ENCODE measurements at regions not wholly inside any gene's neighbourhood (a gene's known extent, or its start where the extent isn't known, plus 50 kb on each side); places are given as distances from the start of the nearest gene placed in this dataset.
"Not testable (repeated sequence)": the region's sequence is repeated elsewhere in the genome, so short reads cannot be mapped to it uniquely, and the experiment has no call there.

- H2BK5ac ChIP-seq (ENCODE audit: insufficient read length, low read length), result no peak overlapping the region
- no peak overlapping the region for H2AFZ ChIP-seq (ENCODE audit: low read length)
- no peak overlapping the region for H2BK20ac ChIP-seq (ENCODE audit: low read depth, low read length, poor library complexity, severe bottlenecking)
- no CpG with 5 or more reads among the region's 1 CpG for WGBS (ENCODE audit: extremely low coverage, insufficient read length, low lambda C conversion rate)
- DNase-seq, result no peak
- no peak overlapping the region for H4K91ac ChIP-seq (ENCODE audit: insufficient read length, low read depth, low read length)
- no peak overlapping the region for H3T11ph ChIP-seq (ENCODE audit: low read length)
- no peak overlapping the region for H2AK5ac ChIP-seq (ENCODE audit: insufficient read length, low read length)
- H2BK15ac ChIP-seq (ENCODE audit: low read depth, low read length), result no peak overlapping the region
- no peak overlapping the region for H3K27ac ChIP-seq (ENCODE audit: insufficient read length, low read depth, low read length)
- no peak overlapping the region for H3K14ac ChIP-seq (ENCODE audit: insufficient read depth, low read length)
- Mint-ChIP-seq H3K36me3 (ENCODE audit: insufficient read depth in 1 of 3, low read depth in 3 of 3) (peaks cover 0 to under 1% (median 0%) of the 10 kb centered on the region in 3 experiments; a peak in 2 of 7 replicates), H3K9me3 (no peaks in the 10 kb centered on the region), H3K4me3 (no peak overlapping the region), H3K27me3 (ENCODE audit: low read depth) (no peaks in the 10 kb centered on the region), H3K27ac (no peak overlapping the region), H3K4me1 (peaks cover 3% of the 10 kb centered on the region in 2 experiments; a peak in 1 of 4 replicates)
- no peak overlapping the region for H3K23ac ChIP-seq (ENCODE audit: insufficient read length, low read depth, low read length)
- H4K20me1 ChIP-seq (ENCODE audit: control insufficient read depth, insufficient read depth, insufficient read length), result no peaks in the 10 kb centered on the region
- H3K23me2 ChIP-seq (ENCODE audit: insufficient read length, low read depth, low read length, poor library complexity, severe bottlenecking), result no peaks in the 10 kb centered on the region
- no peaks in the 10 kb centered on the region for H3K4me1 ChIP-seq (ENCODE audit: insufficient read depth, low read length)
- H2BK12ac ChIP-seq (ENCODE audit: insufficient read length, low read depth, low read length), result no peak overlapping the region
- H3K79me1 ChIP-seq (ENCODE audit: insufficient read depth, low read depth, low read length, poor library complexity, severe bottlenecking), result no peaks in the 10 kb centered on the region
- no peak overlapping the region for H3K18ac ChIP-seq (ENCODE audit: insufficient read length, low read depth, low read length)
- no peak overlapping the region for H4K8ac ChIP-seq (replicated peaks; ENCODE audit: insufficient read length, low read depth, low read length)
- H3K27me3 ChIP-seq (ENCODE audit: insufficient read depth, low read length), result no peaks in the 10 kb centered on the region
- no peak overlapping the region for H4K5ac ChIP-seq (ENCODE audit: insufficient read length, low read depth, low read length)
- no peak for TF ChIP-seq CTCF (conservative IDR thresholded peaks at IDR 0.05)
- H3K4me2 ChIP-seq (ENCODE audit: insufficient read depth, insufficient read length, low read length), result no peak overlapping the region
- H3K9ac ChIP-seq (ENCODE audit: extremely low read depth, insufficient read length, low read length), result no peak overlapping the region
- no peaks in the 10 kb centered on the region for H3K9me3 ChIP-seq (ENCODE audit: control insufficient read depth, low read depth, low read length)
- no peak overlapping the region for H2BK120ac ChIP-seq (ENCODE audit: low read depth, low read length, poor library complexity, severe bottlenecking)
- no peak overlapping the region for H3K56ac ChIP-seq (ENCODE audit: insufficient read length, low read depth, low read length)
- no peak overlapping the region for H3K4ac ChIP-seq (ENCODE audit: low read depth, low read length)
- H3K79me2 ChIP-seq (ENCODE audit: insufficient read depth, low read length), result no peaks in the 10 kb centered on the region
Measured at GRCh38 chr6:125631165-125631564, 118.3 kb upstream of the HEY2 start.

- not testable (repeated sequence) for H2BK5ac ChIP-seq (ENCODE audit: insufficient read length, low read length); H4K5ac ChIP-seq (ENCODE audit: insufficient read length, low read depth, low read length); H3K9ac ChIP-seq (ENCODE audit: extremely low read depth, insufficient read length, low read length); H3K23ac ChIP-seq (ENCODE audit: insufficient read length, low read depth, low read length); H3K9me3 Mint-ChIP-seq; H3K79me2 ChIP-seq (ENCODE audit: insufficient read depth, low read length); H3K4me2 ChIP-seq (ENCODE audit: insufficient read depth, insufficient read length, low read length); H3T11ph ChIP-seq (ENCODE audit: low read length); H3K27ac Mint-ChIP-seq; H2AK5ac ChIP-seq (ENCODE audit: insufficient read length, low read length); H3K23me2 ChIP-seq (ENCODE audit: insufficient read length, low read depth, low read length, poor library complexity, severe bottlenecking); DNase-seq; H3K27me3 Mint-ChIP-seq (ENCODE audit: low read depth); H4K8ac ChIP-seq (replicated peaks; ENCODE audit: insufficient read length, low read depth, low read length); H2BK12ac ChIP-seq (ENCODE audit: insufficient read length, low read depth, low read length); H2BK120ac ChIP-seq (ENCODE audit: low read depth, low read length, poor library complexity, severe bottlenecking); H4K91ac ChIP-seq (ENCODE audit: insufficient read length, low read depth, low read length); H3K9me3 ChIP-seq (ENCODE audit: control insufficient read depth, low read depth, low read length); H2AFZ ChIP-seq (ENCODE audit: low read length); H3K4me1 ChIP-seq (ENCODE audit: insufficient read depth, low read length); H4K20me1 ChIP-seq (ENCODE audit: control insufficient read depth, insufficient read depth, insufficient read length); H3K27ac ChIP-seq (ENCODE audit: insufficient read length, low read depth, low read length); H2BK15ac ChIP-seq (ENCODE audit: low read depth, low read length); H3K27me3 ChIP-seq (ENCODE audit: insufficient read depth, low read length); H2BK20ac ChIP-seq (ENCODE audit: low read depth, low read length, poor library complexity, severe bottlenecking); H3K14ac ChIP-seq (ENCODE audit: insufficient read depth, low read length); H3K36me3 Mint-ChIP-seq (ENCODE audit: insufficient read depth in 1 of 3, low read depth in 3 of 3); H3K79me1 ChIP-seq (ENCODE audit: insufficient read depth, low read depth, low read length, poor library complexity, severe bottlenecking); H3K4me3 Mint-ChIP-seq; H3K56ac ChIP-seq (ENCODE audit: insufficient read length, low read depth, low read length); H3K4ac ChIP-seq (ENCODE audit: low read depth, low read length); H3K18ac ChIP-seq (ENCODE audit: insufficient read length, low read depth, low read length)
- WGBS (ENCODE audit: extremely low coverage, insufficient read length, low lambda C conversion rate), result no CpG with 5 or more reads among the region's 2 CpGs
- peaks cover 0 to 11% of the 10 kb centered on the region in 2 experiments; a peak in 2 of 4 replicates for H3K4me1 Mint-ChIP-seq
Measured at GRCh38 chr6:125636011-125636410, 113.4 kb upstream of the HEY2 start.
